Stimulated activated CD4-positive, alpha-beta T cell treated with anti-CD3 and anti-CD28 coated beads, TNF-alpha, amount 100 ng/mL, for 1 hour (primary cell): ENCODE measurements at regions not wholly inside any gene's neighbourhood (a gene's known extent, or its start where the extent isn't known, plus 50 kb on each side); places are given as distances from the start of the nearest gene placed in this dataset.

Experiments used
- DNase-seq, 3 donors: peaks; one replicate each; pipeline ENCODE4 v3.0.0-alpha.2; 2020; ENCODE audit warnings: low read depth in 3 of 3, low spot score in 1 of 3

DNA sequence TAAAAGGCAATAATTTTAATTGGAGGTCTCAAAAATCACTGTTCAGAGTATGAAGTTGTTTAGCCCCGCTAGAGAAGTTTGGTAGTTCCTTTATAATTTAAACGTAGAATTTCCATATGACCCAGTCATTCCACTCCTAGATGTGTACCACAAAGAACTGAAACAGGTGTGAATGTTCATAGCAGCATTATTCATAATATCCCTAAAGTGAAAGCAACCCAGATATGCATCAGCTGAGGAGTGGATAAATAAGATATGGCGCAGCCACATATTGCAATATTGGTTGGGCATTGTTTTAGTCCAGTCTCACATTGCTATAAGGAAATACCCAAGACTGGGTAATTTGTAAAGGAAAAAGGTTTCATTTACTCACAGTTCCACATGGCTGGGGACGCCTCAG is 976.2 kb downstream of the NLGN4Y start:
- DNase-seq = no peak

DNA sequence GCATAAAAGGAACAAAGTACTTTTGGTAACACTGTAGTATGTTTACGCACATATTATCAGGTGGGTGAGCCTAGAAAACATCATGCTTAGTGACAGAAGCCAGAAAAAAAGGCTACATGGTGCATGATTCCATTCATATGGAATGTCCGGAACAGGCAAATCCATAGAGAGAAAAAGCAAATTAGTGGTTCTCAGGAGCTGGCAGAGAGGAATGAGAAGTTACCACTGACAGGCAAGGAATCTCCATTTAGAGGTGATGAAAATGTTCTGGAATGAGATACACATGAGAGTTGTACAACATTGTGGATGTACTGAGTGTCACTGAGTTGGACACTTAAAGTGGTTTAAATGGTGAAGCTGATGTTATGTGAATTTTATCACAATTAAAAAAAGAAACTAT is 976.9 kb downstream of the NLGN4Y start:
- DNase-seq = no peak

DNA sequence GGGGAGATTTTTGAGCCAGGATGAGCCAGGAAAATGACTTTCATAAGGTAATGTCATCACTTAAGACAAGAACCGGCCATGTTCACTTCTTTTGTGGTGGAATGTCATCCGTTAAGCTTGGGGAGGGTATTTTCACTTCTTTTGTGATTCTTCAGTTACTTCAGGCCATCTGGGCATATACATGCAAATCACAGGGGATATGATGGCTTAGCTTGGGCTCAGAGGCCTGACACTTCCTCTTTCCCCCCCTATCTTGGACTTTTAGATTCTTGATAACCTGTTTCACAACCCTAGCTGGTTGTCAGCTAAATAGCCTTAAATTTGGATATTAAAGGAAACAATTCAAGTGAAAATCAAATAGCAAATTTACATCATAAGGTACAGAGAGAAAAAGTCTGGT is 986.0 kb downstream of the NLGN4Y start:
- DNase-seq = no peak

DNA sequence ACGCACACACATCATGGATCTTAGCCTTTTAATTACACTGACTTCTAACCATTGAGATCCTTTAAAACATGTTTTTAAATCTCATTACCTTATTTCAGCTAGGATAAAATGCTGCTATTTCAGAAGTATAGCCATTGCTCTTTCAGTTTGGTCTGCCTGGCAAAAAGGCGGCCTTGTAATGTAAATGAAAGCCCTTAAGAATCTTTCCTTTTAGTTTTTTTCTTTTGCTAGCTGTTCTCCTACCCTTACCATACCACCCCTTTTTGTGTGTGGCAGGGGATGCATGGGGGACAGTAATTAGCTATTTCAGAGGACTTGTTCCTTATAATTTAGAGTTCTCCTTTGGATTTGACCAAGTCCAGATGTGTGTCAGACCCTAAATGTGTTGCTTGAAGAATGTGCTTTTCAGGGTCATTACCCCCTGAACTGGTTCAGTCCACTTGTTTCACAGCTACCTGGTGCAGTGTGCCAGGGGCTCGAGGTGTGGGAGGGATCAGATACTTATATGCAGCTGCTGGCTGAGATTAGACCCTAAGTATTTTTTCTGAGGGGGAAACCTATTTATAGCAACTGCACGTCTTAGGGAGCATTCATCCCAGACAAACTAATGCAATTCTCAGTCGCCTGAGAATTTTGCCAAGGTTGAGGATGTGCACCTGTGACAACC is 986.8 kb downstream of the NLGN4Y start:
- DNase-seq = no peak

DNA sequence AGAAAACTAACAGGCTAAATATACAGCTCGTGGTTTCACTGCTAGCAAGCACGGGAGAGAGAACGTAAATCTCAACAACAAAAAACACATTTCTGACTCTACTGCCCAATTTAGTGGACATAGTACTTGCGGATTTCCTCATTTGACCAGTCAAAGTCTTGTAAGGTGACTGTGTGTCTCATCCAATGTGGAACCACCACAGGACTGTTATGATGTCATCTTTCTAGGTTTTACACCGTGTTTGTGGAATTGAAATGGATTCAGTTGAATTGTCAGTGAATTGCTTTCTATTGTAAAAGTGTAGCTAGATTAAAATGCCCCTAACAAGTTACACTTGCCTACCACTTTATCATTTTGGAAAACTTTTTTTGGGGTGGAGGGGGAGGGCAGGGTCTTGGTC is 1010.8 kb downstream of the NLGN4Y start:
- no peak for DNase-seq

DNA sequence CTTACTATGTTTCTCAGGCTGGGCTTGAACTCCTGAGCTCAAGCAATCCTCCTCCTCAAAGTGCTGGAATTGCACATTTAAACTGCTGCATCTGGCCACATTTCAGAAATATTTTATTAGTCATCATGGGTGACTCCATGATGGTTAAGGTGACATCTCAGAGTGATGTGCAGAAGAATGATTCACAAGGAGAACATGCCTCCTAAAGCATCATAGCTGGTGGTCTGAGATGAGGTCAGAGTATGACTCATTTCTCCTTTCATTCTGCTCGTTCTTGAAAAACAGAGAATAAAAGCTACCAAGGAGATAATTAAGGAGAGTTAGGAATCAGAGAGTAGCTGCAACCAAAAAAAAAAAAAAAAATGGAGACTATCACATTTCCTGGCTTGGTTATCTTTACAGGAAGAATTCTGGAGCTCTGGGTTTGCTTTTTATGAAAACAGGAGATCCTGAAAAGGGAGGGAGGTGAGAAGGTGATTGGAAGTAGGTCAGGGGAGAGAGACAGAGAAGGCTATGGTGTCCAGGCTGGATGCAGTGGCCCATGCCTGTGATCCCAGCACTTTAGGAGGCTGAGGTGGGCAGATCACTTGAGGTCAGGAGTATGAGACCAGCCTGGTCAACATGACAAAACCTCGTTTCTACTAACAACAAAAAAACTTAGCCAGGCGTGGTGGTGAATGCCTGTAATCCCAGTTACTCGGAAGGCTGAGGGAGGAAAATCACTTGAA is 1011.6 kb downstream of the NLGN4Y start:
- DNase-seq = no peak

DNA sequence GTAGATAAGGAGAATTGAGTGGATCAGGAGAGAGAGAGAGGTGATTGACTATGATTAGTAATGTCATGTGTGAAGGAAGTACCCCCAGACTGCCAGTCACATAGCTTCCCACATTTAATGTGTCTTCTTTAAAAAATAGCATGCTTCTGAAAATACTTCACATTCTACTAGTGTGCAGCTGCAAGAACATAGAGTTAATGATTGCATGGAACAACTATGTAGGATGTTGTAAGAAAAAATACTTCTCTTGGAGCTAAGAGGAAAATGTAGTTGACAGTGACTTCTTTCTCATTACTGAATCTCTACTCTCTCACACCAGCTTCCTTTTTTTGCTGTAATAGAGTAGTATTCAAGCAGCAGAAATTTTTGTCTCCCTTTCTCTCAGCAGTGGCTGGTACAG is 1016.2 kb downstream of the NLGN4Y start:
- DNase-seq = no peak

DNA sequence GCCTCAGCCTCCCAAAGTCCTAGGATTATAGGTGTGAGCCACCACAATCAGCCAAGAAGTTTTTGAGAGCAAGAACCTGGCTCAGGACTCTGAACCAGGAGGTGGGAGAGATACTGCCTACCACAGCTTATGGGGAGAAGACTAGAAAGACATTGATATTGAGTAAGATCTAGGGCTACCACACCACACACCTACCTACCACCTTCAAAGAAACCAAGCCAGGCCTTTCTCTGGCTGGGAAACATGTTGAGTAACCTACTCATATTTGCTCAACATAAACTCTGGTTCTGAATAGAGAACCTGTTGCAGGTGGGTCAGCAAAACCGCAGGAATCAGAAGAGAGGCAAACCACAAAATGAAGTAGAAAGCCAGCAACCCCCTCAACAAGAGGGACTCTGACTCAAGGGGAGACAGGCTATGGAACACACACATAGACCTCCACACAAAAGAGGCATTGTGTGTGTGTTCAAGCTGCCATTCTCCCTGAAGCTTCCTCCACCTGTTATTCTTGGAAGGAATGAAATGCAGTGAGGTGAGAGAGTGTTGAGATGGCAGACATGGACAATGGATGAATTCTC is 1021.9 kb downstream of the NLGN4Y start:
- DNase-seq = no peak

DNA sequence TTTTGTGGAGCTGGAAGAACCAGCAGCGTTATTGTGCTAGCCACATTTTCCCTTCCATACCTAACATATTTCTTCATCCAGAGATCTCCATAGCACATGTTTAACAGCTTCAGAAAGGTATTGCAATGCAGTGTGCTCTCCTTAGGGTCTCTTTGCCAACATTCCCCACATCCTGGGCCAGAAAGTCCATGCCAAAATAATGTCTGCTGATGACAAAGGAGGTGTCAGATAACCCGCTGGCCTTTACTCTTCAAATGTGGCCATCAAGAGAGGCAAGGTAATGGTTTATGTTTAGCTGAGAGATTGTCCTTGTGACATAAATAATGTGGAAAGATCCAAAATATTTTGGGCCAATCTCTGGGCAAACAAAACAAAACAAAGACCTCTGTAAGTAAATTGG is 1027.7 kb downstream of the NLGN4Y start:
- DNase-seq = no peak

DNA sequence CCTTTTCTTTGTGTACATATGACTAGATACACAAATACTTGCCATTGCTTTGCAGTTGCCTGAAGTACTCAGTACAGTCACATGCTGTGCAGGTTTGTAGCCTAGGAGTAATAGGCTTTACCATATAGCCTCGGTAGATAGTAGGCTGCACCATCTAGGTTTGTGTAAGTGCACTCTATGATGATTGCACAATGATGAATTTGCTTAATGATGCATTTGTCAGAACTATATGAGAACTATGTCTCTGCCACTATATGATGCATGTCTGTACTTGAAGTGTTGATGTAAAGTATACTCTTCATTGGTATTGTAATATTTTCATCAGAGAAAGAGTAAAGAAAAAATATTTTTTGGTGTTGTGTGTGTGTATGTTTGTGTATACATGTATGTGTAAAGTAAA is 1030.7 kb downstream of the NLGN4Y start:
- no peak for DNase-seq

DNA sequence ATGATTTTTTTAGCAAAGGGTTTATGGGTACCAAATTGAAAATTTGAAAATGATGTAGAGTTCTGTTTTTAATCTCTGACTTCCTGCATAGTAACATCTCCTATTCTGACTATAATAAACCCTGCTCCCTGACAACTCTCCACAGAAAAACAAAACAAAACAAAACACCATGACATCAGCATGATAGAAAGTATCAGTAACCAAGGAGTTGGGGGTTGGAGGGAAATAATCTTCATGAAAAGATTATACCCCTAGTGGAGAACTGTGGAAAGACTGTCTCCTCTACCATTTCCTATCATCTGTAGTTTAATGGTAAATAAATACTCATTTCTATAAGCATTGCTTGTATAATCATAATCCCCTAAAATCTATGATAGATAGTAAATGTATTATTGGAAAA is 1034.8 kb downstream of the NLGN4Y start:
- DNase-seq = no peak

DNA sequence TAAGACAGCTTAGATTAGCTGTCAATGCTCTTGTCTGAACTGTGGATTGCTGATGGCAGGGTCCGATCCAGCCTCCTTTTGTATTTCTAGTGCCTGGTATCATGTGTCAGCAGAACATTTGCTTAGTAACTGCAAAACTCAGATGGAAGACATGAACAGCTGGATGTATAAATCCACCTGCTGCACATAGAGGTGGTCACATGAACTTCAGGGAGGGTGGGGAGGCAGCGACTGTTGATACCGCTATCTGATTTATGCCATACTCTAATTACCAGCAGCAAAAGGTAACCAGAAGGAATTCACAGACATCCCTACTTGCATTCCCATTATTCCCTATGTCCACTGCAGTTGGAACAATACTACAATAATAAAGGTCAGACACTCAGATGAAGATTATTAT is 1036.5 kb downstream of the NLGN4Y start:
- no peak for DNase-seq

DNA sequence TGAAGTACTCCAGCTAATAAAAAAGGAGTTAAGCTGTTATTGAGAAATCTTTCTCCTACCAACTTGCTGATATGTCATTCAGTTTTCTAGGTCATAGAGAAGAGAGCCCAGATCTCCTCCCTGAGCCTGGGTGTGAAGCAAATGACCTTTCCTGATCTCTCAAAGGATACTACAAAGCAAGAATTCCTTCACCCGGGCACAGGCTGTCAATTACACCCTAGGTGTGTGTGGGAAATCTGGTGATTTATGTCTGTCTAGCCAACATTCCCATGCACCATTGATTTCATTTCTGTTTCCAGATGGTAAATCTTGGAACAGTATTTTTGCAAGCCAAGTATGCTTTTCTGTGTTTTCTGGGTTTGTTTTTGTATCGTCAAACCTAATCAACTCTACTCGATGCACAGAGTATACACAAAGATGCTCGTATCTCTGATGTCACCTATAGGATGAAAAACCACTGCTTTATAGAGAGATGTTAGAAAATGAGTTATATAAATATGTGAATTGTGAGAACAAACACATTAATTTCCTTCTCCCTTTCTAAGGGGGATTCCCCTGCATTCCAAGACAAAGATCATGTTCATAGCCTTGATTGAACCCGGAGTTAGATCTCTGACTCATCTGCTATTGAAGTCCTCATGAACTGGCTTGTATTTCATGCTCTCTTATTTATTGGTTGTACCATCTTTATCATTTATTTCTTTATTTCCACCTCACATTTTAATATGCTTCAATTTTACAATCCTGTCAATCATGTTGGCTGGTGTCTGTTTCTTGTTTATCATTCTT is 1037.4 kb downstream of the NLGN4Y start:
- no peak for DNase-seq

DNA sequence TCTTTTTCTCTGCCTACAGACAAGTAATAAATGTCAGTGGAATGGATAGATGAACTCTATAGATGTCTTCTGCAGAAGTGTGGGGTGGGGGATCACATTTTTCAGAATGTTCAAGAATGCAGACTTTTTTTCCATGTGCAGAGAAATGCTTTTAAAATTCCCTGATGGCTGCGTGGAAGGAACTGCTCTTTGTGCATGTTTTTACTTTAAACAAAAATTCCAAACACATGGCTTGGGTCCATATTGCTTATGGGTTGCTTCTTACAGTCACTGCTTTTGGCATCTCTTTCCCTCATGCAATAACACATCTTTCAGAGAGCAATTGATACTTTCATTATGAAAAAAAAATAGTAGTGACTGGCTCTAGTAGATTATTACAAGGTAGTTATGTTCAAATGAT is 1053.6 kb downstream of the NLGN4Y start:
- no peak for DNase-seq

DNA sequence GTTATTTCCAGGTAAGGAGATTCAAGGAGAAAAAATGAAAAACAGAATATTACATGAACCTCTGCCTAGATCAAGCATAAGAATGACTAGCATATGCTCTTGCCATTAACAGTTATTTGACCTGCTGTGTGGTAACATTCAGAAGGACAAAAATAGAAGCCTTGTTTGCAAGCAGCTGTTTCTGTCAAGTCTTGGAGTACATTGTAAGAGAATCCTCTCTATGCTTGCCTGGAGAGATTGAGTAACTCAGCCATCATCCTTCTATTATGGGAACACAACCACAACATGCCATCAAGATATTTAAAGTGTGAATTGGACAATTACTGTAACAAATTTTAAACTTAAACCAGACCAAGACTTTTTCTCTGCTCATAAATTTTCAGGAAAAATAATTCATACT is 1054.4 kb downstream of the NLGN4Y start:
- DNase-seq = no peak

DNA sequence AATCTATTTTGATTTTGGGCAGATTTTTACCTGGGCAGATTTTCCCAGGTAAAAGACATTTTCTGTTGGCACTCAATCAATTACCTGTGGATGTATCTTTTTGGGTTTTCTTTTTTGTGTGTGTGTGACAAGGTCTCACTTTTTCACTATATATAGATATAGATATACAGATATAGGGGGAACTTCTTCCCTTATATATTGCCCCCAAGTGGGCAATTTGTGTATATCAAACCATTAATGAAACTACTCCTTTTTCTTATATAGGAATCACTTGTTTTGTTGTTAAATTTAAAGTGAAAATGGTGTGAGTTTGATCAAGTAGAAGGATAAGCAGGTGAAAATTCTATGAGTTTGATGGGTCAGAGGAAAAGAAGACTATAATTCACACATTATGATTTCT is 1054.9 kb downstream of the NLGN4Y start:
- DNase-seq = no peak

DNA sequence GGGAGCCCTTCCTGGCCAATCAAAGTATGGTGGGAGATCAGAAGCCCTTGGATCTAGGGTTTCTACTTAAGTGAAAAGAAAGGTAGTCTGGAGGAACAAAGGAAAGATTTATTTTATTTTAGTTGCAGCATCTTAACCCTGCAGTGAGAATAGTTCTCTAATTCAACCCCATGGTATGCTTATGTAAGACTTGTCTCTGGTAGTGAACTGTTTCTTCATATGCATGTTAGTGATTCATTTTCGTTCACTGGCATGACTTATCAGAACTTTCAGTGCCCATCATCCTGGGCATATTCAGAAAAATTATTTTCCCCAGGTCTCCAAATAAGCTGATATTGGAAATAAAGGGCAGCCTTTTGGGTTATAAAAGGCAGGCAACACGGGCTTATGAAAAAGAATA is 1058.8 kb downstream of the NLGN4Y start:
- DNase-seq = no peak

DNA sequence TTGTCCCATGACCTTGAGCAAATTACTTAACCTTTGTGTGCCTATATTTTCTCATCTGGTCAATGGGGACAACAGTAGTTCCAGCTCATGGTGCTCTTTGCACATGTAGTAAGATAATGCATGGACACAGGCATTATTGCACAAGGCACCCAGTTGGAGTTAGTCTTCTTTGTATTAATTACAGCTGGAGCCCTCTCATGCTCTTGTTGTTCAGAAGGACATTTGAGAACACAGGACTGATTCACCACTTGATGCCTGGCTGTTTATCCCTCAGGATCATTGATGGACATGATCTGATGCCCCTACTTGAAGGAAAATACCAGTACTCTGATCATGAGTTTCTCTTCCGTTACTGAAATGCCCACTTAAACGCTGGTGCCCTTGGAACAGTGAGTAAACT is 1068.6 kb downstream of the NLGN4Y start:
- DNase-seq = no peak

DNA sequence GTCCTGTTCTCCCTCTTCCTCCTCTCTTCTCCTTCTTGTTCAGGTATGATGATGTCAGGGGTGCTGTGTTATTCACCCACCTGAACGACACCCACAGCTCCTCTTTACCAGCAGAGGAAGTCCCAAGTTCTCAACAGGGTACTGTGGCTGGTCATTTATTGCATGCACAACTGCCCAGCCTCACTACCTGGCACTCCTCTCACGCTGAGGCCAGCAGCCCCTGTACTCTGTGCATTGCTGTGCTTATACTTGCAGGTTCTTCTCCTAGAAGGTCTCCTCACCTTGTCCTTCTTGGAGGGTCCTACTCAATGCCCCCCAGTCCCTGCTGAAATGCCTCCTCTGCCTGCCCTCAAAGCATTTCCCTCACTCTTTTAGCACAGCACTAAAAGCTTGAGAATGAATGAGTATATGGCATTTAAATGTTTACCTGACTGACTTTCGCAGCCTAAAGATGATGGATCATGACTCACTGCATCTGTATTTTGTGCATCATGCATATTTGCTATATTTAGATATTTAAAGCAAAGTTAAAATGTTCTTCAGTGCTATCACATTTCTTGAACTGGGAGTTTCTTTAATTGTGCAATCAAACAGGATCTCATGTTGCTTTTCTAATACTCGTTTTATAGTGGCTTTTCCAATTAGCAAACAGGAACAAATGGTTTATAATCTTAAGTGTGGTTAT is 1069.3 kb downstream of the NLGN4Y start:
- no peak for DNase-seq

DNA sequence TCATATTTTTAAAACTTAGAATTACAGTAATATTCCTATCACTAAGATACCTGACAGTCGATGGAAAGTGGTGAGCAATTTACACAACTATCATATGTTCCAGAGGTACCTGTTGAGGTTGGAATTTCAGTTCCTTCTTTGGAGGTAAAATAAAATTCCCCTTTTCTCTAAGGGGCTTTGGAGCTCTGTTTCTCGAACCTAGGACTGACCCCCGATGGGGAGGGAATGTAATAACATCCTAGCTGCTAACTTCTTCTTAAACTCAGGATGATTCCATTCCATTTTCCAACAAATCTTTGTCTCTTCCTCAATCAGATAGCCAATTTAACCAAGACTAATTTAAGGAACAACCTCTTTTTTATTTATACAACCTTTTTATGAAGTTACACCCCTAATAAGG is 1069.8 kb downstream of the NLGN4Y start:
- no peak for DNase-seq

DNA sequence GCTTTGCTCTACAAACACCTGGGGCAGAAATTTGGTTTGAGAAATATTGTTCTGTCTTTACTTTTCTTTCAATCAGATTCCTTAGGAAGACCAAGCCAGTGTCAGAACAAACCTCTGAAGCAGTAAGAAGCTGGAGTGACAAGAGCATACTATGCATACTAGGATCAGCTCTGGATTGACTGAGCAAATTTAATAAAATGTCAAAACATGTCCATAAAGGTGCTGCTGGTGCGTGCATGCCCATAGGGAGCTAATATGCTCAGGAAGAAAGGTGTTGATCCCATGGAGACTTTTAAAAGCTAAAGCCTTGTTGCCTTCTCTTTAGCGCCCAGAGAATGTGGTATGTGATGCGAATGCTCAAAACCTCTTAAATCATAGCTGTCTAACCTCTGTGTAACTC is 1076.2 kb downstream of the NLGN4Y start:
- DNase-seq = no peak
